Astrocyte (in vitro differentiated cells and primary cell): ENCODE measurements at regions not wholly inside any gene's neighbourhood (a gene's known extent, or its start where the extent isn't known, plus 50 kb on each side); places are given as distances from the start of the nearest gene placed in this dataset.

ENCODE experiments used
- DNase-seq: peaks from one replicate; pipeline ENCODE4 v3.0.0-alpha.2; 2010; ENCODE audit warnings: low read depth
- FAIRE-seq: peaks from 2 replicates; lab custom pipeline; 2011; peaks lifted over from hg19 to GRCh38; lab: Jason Lieb, UNC
- H2AFZ ChIP-seq: 2 replicates; pipeline ENCODE4 v1.6.0; 2012; ENCODE audit warnings: low read depth, low read length, inconsistent platforms
- H3K27ac ChIP-seq: 2 replicates; pipeline ENCODE4 v1.5.1; 2011; ENCODE audit warnings: low read depth, low read length, inconsistent platforms
- H3K27me3 ChIP-seq: 2 replicates; pipeline ENCODE4 v1.6.0; 2011; ENCODE audit warnings: low read length, inconsistent platforms; ENCODE audit not compliant: insufficient read depth
- H3K36me3 ChIP-seq: 2 replicates; pipeline ENCODE4 v1.5.1; 2011; ENCODE audit warnings: low read length, inconsistent platforms; ENCODE audit not compliant: insufficient read depth
- H3K4me1 ChIP-seq: 2 replicates; pipeline ENCODE4 v1.5.1; 2011; ENCODE audit warnings: low read length, inconsistent platforms; ENCODE audit not compliant: insufficient read depth
- H3K4me2 ChIP-seq: 2 replicates; pipeline ENCODE4 v1.6.0; 2012; ENCODE audit warnings: low read length, inconsistent platforms
- H3K4me3 ChIP-seq: 2 replicates; pipeline ENCODE4 v1.5.1; 2011; ENCODE audit warnings: low read depth, mild to moderate bottlenecking, low read length, inconsistent platforms; ENCODE audit not compliant: insufficient read depth
- H3K79me2 ChIP-seq: 2 replicates; pipeline ENCODE4 v1.6.0; 2012; ENCODE audit warnings: mild to moderate bottlenecking, low read length, inconsistent platforms; ENCODE audit not compliant: insufficient read depth
- H3K9ac ChIP-seq: 2 replicates; pipeline ENCODE4 v1.6.0; 2012; ENCODE audit warnings: mild to moderate bottlenecking, low read length, inconsistent platforms
- H3K9me3 ChIP-seq: 2 replicates; pipeline ENCODE4 v1.5.1; 2012; ENCODE audit warnings: low read depth, mild to moderate bottlenecking, low read length, inconsistent platforms; ENCODE audit not compliant: insufficient read depth
- H4K20me1 ChIP-seq: 2 replicates; pipeline ENCODE4 v1.6.0; 2012; ENCODE audit warnings: low read length, inconsistent platforms; ENCODE audit not compliant: insufficient read depth
- H3K27ac Mint-ChIP-seq: one replicate; pipeline ENCODE4 v1.8.0; 2021; ENCODE audit warnings: mild to moderate bottlenecking, mixed read lengths; ENCODE audit not compliant: unreplicated experiment
- H3K27me3 Mint-ChIP-seq: one replicate; pipeline ENCODE4 v1.8.0; 2021; ENCODE audit warnings: low read depth, mixed read lengths; ENCODE audit not compliant: unreplicated experiment
- H3K36me3 Mint-ChIP-seq: one replicate; pipeline ENCODE4 v1.8.0; 2021; ENCODE audit warnings: low read depth, mixed read lengths; ENCODE audit not compliant: unreplicated experiment
- H3K4me1 Mint-ChIP-seq: one replicate; pipeline ENCODE4 v1.8.0; 2021; ENCODE audit warnings: low read depth, mixed read lengths; ENCODE audit not compliant: unreplicated experiment
- H3K4me3 Mint-ChIP-seq: one replicate; pipeline ENCODE4 v1.8.0; 2021; ENCODE audit warnings: mild to moderate bottlenecking, moderate library complexity, mixed read lengths; ENCODE audit not compliant: unreplicated experiment
- H3K9me3 Mint-ChIP-seq: one replicate; pipeline ENCODE4 v1.8.0; 2021; ENCODE audit warnings: mild to moderate bottlenecking, mixed read lengths; ENCODE audit not compliant: unreplicated experiment
- EZH2 ChIP-seq: IDR thresholded peaks from 2 replicates; pipeline ENCODE4 v1.6.1; 2012; ENCODE audit warnings: mild to moderate bottlenecking, low read length, inconsistent platforms; ENCODE audit not compliant: insufficient read depth
- TF ChIP-seq, protein P1 (sequence below): IDR thresholded peaks from 2 replicates; pipeline ENCODE4 v1.5.1; 2011; ENCODE audit warnings: low read depth, mild to moderate bottlenecking, inconsistent platforms, low read length, moderate library complexity; ENCODE audit not compliant: insufficient read depth

DNA sequence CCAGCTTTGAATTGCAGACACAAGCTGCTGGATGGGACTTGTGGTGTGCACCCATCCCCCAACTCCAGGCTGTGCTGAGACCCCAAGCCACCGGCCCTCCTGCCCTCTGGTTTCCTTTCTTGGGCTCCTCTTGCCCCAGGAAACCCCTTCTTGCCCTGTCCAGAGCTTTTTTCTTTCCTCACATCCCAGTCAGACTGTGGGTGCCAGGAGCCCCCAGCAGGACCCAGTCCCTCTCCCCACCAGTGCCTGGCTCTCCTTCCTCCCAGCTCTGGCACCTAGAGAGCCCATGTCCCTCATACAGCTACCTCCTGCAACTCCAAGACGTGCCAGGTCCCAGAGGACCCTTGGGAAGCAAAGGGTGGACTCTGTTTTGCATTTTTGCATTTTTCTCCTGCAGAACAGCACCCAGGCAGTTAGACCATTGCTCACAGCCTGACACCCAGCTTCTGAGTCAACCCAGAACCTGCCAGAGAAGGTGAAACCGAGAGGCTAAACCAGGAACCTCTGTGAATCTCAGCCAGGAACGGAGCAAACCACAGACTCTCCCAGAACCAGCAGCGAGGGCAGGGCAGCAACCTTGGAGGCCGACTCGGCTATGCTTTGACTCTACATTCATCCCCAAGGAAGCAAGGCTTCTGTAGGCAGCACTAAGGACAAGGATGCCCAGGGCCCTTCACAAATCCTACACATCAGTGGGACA lies 221.1 kb downstream of the ANAPC1 start:
- peak; percentile 80 for DNase-seq
- H3K27ac ChIP-seq, result peak overlapping the region; percentile 16

DNA sequence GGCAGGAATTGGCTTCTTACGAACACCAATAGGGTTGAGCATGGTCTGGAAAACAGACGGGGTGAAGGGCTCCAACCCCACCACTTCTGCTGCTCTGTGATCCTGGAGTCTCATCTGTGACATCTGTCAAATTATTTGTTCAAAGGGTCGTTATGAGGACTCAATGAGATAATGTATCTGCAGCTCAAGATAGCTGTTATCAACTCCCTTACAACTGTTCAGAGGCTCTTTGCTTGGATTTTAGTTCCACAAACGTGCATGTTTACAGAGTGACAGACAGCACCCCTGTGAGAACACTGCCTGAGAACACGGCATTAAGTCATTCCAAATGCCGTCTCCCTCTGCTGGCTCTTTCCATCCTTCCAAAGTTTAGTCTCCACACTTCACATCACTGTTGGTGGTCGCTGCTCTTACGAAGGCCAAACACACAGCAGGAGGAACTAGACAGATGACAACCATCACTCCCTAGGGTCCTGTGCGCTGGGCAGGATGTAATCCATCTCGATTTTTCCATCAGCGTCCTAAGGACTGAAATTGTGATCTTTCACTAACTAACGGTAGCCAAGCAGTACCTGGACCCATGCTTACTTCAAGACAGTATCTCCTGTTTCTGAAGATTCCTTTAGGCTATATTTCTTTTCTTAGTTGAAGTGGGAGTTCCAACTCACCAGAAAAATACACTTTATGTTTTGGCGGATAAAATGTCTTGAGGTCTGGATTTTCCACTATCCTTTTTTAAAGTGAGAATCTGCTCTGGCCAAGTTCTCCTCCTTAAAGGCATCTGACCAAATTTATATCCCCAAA lies 220.3 kb downstream of the ANAPC1 start:
- Histone ChIP-seq H3K27me3 (no peaks in the 10 kb centered on the region), H3K36me3 (no peaks in the 10 kb centered on the region), H3K9ac (no peak overlapping the region), H4K20me1 (no peaks in the 10 kb centered on the region), H3K4me3 (no peak overlapping the region), H3K27ac (no peak overlapping the region), H3K9me3 (no peaks in the 10 kb centered on the region), H3K4me2 (peak overlapping the region; percentile 51), H2AFZ (no peak overlapping the region), H3K79me2 (no peaks in the 10 kb centered on the region), H3K4me1 (peaks cover 37% of the 10 kb centered on the region)
- H3K36me3 Mint-ChIP-seq, result no peaks in the 10 kb centered on the region
- no peaks in the 10 kb centered on the region for H3K9me3 Mint-ChIP-seq
- no peak for TF ChIP-seq EZH2
- TF ChIP-seq, protein P1, sequence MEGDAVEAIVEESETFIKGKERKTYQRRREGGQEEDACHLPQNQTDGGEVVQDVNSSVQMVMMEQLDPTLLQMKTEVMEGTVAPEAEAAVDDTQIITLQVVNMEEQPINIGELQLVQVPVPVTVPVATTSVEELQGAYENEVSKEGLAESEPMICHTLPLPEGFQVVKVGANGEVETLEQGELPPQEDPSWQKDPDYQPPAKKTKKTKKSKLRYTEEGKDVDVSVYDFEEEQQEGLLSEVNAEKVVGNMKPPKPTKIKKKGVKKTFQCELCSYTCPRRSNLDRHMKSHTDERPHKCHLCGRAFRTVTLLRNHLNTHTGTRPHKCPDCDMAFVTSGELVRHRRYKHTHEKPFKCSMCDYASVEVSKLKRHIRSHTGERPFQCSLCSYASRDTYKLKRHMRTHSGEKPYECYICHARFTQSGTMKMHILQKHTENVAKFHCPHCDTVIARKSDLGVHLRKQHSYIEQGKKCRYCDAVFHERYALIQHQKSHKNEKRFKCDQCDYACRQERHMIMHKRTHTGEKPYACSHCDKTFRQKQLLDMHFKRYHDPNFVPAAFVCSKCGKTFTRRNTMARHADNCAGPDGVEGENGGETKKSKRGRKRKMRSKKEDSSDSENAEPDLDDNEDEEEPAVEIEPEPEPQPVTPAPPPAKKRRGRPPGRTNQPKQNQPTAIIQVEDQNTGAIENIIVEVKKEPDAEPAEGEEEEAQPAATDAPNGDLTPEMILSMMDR, result peak; percentile 18
- no peak for DNase-seq
- H3K27me3 Mint-ChIP-seq, result no peaks in the 10 kb centered on the region
- no peak for FAIRE-seq
- no peak overlapping the region for H3K4me3 Mint-ChIP-seq
- peak overlapping the region; percentile 20 for H3K27ac Mint-ChIP-seq
- H3K4me1 Mint-ChIP-seq, result peaks cover 48% of the 10 kb centered on the region

More for the DNA sequence above, 221.1 kb downstream of the ANAPC1 start:
- Mint-ChIP-seq H3K4me3 (no peak overlapping the region), H3K9me3 (no peaks in the 10 kb centered on the region), H3K4me1 (peaks cover 47% of the 10 kb centered on the region), H3K27me3 (no peaks in the 10 kb centered on the region), H3K36me3 (no peaks in the 10 kb centered on the region), H3K27ac (peak overlapping the region; percentile 35)
- TF ChIP-seq, protein P1, result no peak
- no peak for TF ChIP-seq EZH2
- Histone ChIP-seq H2AFZ (no peak overlapping the region), H3K4me3 (no peak overlapping the region), H3K9me3 (no peaks in the 10 kb centered on the region), H4K20me1 (no peaks in the 10 kb centered on the region), H3K9ac (peak overlapping the region; percentile 2), H3K27me3 (no peaks in the 10 kb centered on the region), H3K4me2 (peak overlapping the region; percentile 51), H3K79me2 (no peaks in the 10 kb centered on the region), H3K36me3 (no peaks in the 10 kb centered on the region), H3K4me1 (peaks cover 37% of the 10 kb centered on the region)
- no peak for FAIRE-seq
